ENCODE measurements at regions not wholly inside any gene's neighbourhood (a gene's known extent, or its start where the extent isn't known, plus 50 kb on each side); places are given as distances from the start of the nearest gene placed in this dataset.

DNA sequence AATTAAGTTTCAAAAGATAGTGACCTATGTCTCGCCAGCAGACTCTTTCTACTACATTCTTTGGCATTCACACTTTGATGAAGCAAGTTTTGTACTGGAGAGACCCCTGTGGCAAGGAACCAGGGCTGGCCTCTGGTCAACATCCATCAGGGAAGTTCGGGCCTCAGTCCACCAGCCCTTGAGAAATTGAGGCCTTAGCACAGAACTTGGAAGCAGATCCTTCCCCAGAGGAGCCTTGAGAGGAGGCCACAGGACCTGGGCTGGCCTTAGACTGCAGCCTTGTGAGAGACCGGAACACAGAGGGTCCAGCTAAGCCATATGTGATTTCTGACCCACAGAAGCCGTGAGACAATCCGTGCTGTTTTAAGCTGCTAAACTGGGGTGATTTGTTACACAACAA is 317.9 kb downstream of the ZSWIM6 start:
- TF ChIP-seq, protein P1, sequence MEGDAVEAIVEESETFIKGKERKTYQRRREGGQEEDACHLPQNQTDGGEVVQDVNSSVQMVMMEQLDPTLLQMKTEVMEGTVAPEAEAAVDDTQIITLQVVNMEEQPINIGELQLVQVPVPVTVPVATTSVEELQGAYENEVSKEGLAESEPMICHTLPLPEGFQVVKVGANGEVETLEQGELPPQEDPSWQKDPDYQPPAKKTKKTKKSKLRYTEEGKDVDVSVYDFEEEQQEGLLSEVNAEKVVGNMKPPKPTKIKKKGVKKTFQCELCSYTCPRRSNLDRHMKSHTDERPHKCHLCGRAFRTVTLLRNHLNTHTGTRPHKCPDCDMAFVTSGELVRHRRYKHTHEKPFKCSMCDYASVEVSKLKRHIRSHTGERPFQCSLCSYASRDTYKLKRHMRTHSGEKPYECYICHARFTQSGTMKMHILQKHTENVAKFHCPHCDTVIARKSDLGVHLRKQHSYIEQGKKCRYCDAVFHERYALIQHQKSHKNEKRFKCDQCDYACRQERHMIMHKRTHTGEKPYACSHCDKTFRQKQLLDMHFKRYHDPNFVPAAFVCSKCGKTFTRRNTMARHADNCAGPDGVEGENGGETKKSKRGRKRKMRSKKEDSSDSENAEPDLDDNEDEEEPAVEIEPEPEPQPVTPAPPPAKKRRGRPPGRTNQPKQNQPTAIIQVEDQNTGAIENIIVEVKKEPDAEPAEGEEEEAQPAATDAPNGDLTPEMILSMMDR (IDR thresholded peaks at IDR 0.05; ENCODE audit: borderline replicate concordance, extremely low read depth, low read length, poor library complexity, severe bottlenecking): no peak
- TF ChIP-seq EZH2 (IDR thresholded peaks at IDR 0.05; ENCODE audit: borderline replicate concordance, low read depth, low read length, severe bottlenecking): no peak
